ENCODE measurements at regions not wholly inside any gene's neighbourhood (a gene's known extent, or its start where the extent isn't known, plus 50 kb on each side); places are given as distances from the start of the nearest gene placed in this dataset.

- Histone ChIP-seq H3K9ac (ENCODE audit: low read depth in 1 of 2, low read length in 2 of 2) (no peak overlapping the region), H3K4me3 (ENCODE audit: low read depth in 1 of 3, low read length in 3 of 3) (no peak overlapping the region), H3K4me1 (ENCODE audit: control insufficient read depth in 4 of 4, insufficient read depth in 4 of 4, low read length in 3 of 4) (peaks cover 0 to 18% (median 13%) of the 10 kb centered on the region in 4 donors), H3K9me3 (ENCODE audit: control insufficient read depth in 4 of 4, low read length in 3 of 4) (no peaks in the 10 kb centered on the region), H3K36me3 (ENCODE audit: control insufficient read depth in 4 of 4, insufficient read depth in 3 of 4, low read depth in 1 of 4, low read length in 3 of 4) (no peaks in the 10 kb centered on the region), H3K27me3 (ENCODE audit: control insufficient read depth in 4 of 4, insufficient read depth in 4 of 4, low read length in 3 of 4) (no peaks in the 10 kb centered on the region), H3K27ac (ENCODE audit: low read depth in 1 of 2, low read length in 2 of 2) (no peak overlapping the region)
- no peak for TF ChIP-seq JUND (IDR thresholded peaks at IDR 0.05)
- no peak for TF ChIP-seq CTCF (IDR thresholded peaks at IDR 0.05; ENCODE audit: low read depth, low read length, missing input control)
- no peak for TF ChIP-seq FOXA1 (IDR thresholded peaks at IDR 0.05)
- no peak for TF ChIP-seq MAX (IDR thresholded peaks at IDR 0.05)
- TF ChIP-seq NR2F2 (IDR thresholded peaks at IDR 0.05): no peak
- TF ChIP-seq YY1 (IDR thresholded peaks at IDR 0.05): no peak
- no peak for TF ChIP-seq REST (IDR thresholded peaks at IDR 0.05)
- whole genome bisulfite sequencing: 76% methylated on average over 2 of the region's 2 CpGs
- DNase-seq (ENCODE audit: low spot score): no peak
Observed at GRCh38 chr2:126449677-126450076, 206.3 kb upstream of the GYPC start.

- no peaks in the 10 kb centered on the region for H3K9me3 ChIP-seq (ENCODE audit: control insufficient read depth in 4 of 4, low read length in 3 of 4)
- no peak for DNase-seq (ENCODE audit: low spot score)
- no peak overlapping the region for H3K27ac ChIP-seq (ENCODE audit: low read depth in 1 of 2, low read length in 2 of 2)
- no peak overlapping the region for H3K4me3 ChIP-seq (ENCODE audit: low read depth in 1 of 3, low read length in 3 of 3)
- H3K27me3 ChIP-seq (ENCODE audit: control insufficient read depth in 4 of 4, insufficient read depth in 4 of 4, low read length in 3 of 4): no peaks in the 10 kb centered on the region
- H3K4me1 ChIP-seq (ENCODE audit: control insufficient read depth in 4 of 4, insufficient read depth in 4 of 4, low read length in 3 of 4): no peaks in the 10 kb centered on the region
- no peaks in the 10 kb centered on the region for H3K36me3 ChIP-seq (ENCODE audit: control insufficient read depth in 4 of 4, insufficient read depth in 3 of 4, low read depth in 1 of 4, low read length in 3 of 4)
- 82% methylated on average over 8 of the region's 8 CpGs for WGBS
- no peak overlapping the region for H3K9ac ChIP-seq (ENCODE audit: low read depth in 1 of 2, low read length in 2 of 2)
- TF ChIP-seq RAD21 (IDR thresholded peaks at IDR 0.05) (no peak), EGR1 (IDR thresholded peaks at IDR 0.05; ENCODE audit: low read depth in 2 of 2) (no peak), FOXA2 (IDR thresholded peaks at IDR 0.05) (no peak), TAF1 (conservative IDR thresholded peaks at IDR 0.05) (no peak), CTCF (IDR thresholded peaks at IDR 0.05; ENCODE audit: low read depth, low read length, missing input control) (no peak), REST (IDR thresholded peaks at IDR 0.05) (no peak), ZBTB33 (IDR thresholded peaks at IDR 0.05) (no peak), ATF3 (IDR thresholded peaks at IDR 0.05) (no peak), HNF4A (conservative IDR thresholded peaks at IDR 0.05) (no peak), YY1 (IDR thresholded peaks at IDR 0.05) (no peak), HNF4G (IDR thresholded peaks at IDR 0.05) (no peak), MAX (IDR thresholded peaks at IDR 0.05) (no peak), SP1 (IDR thresholded peaks at IDR 0.05) (no peak), RXRA (IDR thresholded peaks at IDR 0.05) (no peak), NR2F2 (IDR thresholded peaks at IDR 0.05) (no peak), JUND (IDR thresholded peaks at IDR 0.05) (no peak)
Observed at GRCh38 chr2:126463892-126464674, 191.9 kb upstream of the GYPC start.
